HG03378 (cell line): ENCODE measurements at regions not wholly inside any gene's neighbourhood (a gene's known extent, or its start where the extent isn't known, plus 50 kb on each side); places are given as distances from the start of the nearest gene placed in this dataset.

Source experiments
- ATAC-seq: cut with Tn5 transposase; IDR thresholded peaks from one replicate; pipeline ENCODE4 v1.9.1; 2021; ENCODE audit warnings: mild to moderate bottlenecking, moderate library complexity; ENCODE audit not compliant: unreplicated experiment

DNA sequence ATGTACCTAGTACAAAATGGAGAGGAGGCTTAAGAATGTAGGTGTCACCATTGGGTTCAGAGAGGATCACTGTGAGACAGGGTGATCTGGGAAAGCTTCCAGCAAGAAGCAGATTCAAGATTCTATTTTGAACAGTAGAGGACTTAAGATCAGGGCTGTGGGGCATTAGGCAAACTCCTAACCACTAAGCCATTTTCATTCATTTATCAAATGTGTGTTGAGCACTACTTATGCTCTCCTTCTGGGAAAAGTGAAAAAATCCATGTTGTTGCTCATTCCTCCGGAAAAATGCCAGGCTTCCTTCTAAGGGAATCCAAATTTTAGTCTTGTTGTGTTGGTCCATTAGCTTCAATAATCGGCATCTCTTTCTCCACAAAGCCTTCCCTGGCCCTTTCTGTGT lies 163.4 kb downstream of the NUAK1 start:
- no peak for ATAC-seq

DNA sequence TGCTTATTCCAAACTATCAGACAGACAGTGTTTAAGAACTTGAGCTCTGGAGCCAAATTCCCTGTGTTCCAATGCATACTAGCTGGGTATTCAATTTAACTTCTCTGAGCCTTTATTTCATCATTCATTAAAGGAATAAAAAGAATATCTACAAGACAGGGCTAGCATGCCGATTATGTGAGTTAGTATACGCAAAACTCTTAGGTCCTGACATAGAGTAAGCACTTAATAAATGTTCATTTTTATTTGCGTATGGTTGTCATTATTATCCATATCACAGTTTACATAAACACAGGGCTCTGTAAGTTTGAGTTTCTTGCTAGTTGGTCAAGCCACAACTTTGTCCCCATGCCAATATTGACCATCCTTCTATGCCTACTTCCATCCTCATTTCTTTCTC lies 161.5 kb downstream of the NUAK1 start:
- ATAC-seq: no peak

DNA sequence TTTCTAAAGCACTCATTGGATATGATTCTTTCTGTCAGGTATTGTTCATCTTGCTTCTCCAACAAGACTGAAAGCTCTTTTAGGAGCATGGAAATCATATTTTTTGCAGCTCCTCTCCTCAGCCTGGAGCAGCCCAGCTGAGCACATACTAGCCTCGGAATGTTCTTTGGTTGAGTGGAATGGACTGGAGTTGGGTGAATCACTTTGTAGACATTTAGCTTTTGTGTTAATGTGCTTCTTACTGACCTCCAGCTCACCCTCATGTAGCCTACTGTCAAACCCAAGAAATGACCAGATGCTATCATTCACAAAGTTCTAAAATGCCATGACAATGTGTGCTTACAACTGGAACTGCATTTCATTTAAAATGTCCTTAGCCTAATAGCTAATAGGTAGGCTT lies 161.1 kb downstream of the NUAK1 start:
- ATAC-seq: no peak

DNA sequence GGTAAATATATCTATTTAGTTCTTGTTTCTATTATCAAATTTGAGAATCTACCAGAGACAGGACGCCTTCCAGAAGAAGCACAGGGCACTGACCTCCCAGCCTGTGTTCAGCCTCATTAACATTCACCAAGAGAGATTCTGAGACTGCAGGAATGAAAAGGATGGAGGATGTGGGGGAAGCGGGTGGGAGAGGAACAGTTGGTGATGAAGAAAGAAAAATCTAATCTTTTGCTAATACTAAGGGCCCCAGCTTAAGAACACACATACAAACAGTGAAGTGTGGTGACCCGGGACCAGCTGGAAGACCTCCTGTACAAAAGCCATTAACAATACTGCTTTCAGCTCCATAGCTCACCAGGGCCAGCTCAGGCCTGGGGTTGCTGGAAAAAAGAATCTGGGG lies 160.5 kb downstream of the NUAK1 start:
- ATAC-seq: no peak

DNA sequence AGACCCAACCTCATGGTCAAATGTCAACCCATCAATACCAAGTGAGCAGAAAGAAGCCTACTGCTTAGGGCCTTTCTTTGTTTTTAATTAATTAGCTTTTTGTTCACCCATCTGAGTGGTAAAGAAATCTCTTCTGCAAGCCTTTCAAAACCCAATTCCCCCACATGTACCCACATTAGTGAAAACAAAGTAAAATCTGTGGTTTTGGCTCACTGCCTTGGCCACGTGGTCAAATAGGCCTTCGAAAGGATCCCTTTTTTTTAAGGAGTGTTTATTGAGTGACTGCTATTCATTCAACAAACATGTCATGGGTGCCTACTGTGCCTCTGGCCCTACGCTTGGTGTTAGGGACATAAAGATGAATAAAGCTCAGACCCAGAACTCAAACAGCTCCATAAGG lies 160.1 kb downstream of the NUAK1 start:
- no peak for ATAC-seq

DNA sequence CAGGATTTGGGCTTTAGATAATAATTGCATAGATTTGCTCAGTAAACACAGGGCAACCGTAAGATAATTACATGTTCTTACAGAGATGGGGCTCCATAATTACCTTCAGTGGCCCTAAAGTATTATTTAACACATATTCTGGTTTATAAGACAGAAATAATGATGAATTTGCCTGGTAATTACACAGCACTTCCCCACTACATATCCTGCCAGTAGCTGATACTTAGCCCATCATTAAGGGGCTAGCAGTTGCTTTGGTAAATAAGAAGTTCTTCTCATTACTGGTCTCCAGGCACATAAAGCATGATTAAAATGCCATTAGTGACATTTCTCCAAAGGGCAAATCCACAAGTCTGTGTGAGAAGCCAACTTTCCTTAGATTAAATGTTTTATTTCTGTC lies 158.7 kb downstream of the NUAK1 start:
- ATAC-seq: no peak

DNA sequence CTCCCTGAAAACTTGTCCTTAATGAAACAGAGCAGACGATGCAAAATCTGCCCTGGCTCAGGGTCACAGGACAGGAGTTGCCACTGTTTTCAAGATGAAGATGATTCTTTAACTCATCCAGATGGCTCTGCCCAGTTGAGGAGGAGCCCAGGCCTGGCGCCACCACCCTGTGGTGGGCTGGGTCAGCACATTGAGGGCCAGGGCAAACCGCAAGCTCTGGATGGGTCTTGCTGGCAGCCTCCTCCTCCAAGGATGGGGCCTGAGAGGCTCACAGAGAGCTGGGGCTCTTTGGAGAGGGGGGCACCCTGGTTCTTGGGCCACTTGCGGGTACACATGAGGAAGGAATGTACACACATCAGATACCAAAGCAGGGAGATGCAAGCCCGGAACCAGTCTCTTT lies 158.2 kb downstream of the NUAK1 start:
- no peak for ATAC-seq

DNA sequence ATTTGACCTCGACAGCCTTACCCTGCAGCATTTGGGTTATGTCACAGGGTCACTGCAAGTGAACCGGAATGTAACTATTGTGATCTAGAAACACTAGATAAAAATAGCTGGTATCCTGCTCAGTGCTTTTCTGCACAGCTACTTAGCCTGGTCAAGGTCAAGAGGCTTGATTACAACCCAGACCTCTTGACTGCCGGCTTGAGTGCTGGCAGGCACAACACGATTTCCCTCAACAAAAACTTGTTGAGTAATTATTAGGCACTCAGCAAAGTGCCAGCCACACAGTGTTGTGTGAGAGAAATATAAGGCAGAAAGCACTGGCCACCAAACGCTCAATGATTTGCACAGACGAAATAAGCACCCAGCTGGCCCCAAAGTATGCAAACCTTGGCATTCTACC lies 156.7 kb downstream of the NUAK1 start:
- ATAC-seq: no peak

DNA sequence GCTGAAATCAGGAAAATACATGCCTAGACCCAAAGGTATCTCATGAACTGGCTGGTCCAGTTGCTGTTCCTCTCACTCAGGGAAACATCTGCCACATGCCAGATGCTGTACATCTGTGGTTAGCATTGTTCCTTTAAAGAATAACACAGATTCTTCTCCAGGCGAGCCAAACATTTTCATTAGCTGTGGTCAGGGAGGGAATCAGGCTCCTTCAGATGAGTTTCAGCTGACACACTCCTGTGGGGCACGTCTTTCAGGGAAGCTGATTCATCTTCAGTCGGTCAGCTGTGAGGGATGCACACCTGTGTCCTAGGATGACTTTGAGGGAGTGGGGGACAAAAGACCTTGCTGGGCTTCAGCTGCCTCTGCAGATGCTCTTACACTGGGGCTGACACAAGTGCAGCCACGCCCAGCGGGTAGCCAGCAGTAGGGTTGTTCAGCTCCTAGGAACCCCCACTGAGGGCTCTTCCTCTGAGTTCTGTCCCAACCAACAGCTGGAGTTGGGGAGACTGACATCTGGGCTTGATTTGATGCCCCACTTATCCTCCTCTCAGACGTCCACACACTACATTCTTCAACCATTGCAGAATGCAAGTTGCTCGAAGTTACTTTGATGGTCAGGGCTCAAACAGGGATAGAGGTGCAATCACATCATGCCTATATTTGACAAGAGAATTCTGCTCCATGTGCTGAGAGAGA lies 155.0 kb downstream of the NUAK1 start:
- no peak for ATAC-seq

DNA sequence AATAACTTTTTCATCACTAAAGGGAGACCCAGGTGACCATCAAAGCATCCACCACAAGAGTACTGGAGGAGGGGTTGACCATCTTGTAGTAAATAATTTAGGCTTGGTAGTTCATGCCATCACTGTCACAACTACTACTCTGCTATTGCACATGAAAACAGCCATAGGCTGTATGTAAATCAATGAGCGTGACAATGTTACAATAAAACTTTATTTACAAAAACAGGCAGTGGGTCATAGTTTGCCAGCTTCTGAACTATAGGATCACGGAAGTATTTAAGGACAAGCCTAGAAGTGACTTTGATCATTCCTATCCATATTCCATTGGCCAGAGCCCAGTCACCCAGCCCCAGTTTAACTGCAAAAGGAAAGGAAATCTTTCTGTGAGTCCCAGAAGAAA lies 153.4 kb downstream of the NUAK1 start:
- no peak for ATAC-seq

DNA sequence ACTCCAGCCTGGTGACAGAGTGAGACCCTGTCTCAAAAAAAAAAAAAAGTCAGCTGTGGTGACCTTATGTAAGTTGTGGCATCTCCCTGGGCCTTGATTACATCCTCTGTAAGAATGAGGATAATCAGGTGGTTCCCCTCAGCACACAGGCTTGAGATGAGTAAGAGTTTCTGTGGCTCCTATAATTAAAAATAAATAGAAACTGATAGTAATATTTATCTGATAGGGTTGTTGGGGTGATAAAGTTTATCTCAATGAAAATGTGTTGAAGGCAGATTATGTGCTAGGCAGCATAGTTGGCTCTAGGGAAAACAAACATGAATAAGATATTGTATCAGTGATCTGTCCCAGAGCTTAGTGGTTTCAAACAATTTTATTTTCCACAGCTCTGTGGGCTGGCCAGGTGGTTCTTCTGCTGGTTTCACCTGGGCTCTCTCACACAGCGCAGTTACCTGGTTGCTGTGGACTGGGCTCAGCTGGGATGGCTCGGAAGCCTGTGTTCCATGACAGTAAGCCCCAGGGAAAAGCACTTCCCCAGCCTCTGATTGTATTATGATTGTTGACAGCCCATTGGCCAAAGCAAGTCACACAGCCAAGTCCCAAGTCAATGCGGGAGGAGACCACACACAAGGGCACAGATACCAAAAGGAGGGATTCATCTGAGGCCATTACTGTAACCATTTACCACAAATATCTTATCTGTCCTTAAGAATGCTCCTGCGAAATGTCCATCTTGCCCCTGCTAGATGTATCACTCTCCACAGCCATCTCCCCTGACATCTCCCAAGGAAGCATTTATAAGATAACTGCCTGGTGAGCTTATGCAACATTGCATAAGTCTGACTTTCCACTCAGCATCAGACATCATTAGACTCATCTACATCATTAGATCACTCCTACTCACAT lies 151.7 kb downstream of the NUAK1 start:
- no peak for ATAC-seq

DNA sequence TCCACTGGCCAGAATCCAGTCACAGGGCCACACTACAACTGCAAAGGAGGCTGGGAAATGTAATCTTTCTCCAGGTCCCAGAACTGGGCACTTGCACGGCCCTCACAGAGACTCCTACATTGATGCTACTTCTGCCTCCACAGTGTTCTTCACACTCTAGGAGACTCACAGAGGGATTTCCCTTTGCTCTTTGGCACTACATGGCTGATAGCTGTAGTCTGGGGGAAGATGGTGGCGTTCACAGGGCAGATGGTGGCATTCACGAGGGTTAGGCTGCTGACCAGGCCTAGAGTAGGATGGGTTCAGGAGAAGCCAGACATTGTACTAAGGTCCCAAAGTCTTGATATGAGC lies 151.1 kb downstream of the NUAK1 start:
- ATAC-seq: no peak

DNA sequence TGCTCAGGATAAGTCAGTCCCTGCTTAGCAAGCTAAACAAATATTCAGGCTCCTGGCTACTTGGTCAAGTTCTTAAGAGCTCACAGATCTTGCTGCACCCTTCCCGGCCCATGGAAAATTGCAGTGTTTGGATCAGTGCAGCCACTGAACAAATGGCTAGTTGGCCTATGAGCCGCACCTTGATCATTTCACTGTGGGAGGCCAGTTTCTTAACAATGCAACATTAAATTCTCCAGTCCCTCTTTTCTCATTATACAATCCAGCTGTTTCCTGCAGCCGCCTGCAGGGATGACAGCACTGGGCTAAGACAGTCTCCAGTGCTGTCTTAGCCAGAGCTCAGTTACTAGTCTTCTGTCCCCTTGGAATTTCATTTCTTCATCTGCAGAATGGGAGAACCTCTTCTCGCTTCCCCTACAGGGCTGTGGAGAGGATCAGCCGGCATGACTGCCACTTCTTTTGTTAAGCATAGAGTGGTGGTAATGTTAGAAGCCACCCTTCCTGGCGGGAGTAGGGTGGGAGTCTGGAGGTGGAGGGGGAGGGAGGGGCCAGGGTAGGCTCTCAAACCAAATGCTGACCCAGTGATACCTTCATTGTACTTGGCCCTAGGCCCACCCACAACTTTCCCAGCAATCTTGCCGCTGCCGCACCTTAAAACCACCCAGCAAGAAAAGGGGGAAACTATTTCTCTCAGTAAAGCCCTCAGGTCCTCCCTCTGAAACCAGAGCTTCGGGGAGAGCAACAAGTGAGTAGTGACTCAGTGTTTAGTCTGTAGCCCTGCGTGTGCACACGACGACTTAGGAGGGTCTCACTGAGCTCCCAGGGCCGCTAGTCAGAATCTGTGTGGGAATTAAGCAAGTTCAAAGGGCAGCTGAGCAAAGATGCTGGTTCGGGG lies 145.7 kb downstream of the NUAK1 start:
- ATAC-seq: no peak

DNA sequence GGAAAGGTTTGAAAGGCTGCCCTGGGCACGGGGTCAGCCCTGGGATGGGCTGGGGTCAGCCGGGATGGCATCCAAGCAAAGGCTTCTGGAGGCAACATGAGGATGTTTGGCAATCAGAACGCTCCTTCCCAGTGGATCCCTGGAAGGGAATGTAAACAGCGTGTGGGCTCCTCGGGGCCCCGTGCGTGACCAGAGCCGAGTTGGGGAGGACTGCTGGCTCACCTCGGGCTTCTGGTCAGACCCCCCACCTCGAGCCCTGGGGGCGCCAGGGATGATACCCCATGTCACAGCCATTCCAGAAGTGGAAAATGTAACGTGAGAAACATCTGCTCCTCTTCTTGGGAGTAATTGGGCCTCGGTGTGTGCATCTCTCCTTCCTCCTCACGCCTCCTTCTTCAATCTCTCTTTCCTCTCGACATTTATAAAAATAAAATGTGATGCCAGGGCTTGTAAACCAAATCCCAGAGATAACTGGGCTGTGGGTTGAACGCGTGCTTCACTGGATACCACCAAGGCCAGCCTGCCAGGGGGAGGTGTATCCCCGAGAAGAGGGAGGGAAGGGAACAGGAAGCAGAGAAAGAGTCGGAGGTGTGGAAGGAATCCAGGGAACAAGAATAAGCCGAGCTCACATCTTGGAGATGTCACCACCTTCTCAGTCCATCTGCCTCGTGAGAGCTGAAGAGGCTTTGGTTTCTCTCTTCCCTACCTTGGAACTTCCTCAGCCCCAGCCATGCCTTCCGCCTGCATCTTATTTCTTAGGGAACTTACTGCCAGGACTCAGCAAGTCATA lies 144.8 kb downstream of the NUAK1 start:
- ATAC-seq: no peak

DNA sequence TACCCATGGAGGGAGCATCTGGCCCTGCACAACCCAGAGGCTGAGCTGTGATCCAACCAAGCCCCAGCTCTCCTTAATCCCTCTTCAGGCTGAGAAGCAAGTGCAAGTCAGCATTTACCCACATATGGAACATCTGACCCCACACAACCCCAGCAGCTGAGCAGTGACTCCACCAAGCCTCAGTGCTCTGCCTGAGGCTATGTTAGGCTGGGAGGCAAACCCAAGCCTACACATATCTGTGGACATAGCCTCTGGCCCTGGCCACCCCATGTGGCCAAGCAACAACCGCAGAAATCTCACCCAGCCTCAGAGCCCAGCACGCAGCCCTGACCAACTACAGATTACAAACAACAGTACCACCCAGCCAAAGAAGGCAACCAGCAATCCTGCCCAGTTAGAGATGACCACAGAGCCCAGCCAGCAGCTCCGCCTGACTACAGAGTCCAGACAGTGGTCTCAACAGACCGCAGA lies 142.8 kb downstream of the NUAK1 start:
- no peak for ATAC-seq

DNA sequence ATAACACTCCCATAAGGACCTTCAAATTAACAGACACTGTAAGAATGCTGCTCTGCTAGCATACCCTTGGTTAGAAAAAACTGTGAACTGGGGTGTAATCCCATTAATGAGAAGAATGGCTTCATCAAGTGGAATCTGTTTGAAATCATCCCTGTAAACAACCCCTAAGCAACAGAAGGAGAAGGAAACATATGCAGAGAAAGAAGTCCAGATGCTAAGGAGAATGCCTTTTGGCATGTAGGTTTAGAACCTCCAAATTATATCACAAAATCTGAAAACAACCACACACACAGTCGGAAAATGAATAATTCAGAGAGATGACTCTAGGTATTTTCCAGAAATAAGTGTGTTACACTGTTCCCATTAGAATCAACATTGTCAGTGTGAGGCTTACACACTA lies 140.2 kb downstream of the NUAK1 start:
- no peak for ATAC-seq

DNA sequence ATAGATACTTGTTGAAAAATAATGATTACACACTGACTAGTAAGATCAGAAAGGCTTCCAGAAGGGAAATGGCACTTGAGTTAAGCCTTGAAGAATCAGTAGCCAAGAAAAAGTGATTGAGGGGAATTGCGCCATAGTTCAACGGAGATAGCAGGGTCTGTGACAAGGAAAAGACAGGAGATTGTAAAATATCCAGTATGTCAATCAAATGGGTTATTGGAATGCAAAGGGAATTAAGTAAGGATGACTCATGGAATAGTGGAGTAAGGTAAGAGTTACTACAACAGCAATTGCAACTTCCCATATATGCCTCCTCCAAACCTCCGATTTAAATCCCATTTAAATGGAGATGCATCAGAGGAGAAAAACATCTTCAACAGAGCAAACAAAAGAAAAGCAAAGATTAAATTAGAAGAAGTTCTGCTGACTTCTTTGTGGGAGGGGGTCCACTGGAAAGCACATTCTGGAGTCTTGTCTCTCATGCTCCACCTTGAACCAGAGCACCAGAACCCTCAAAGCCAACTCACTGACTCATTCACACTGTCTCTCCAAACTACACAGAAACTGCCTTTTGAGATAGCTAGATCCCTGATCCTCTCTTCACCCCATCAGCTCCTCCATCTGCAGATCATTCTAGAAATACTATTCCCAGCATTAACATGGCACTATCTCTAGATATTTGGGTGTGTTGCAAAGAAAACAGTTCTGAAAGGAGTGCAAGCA lies 138.2 kb downstream of the NUAK1 start:
- no peak for ATAC-seq

DNA sequence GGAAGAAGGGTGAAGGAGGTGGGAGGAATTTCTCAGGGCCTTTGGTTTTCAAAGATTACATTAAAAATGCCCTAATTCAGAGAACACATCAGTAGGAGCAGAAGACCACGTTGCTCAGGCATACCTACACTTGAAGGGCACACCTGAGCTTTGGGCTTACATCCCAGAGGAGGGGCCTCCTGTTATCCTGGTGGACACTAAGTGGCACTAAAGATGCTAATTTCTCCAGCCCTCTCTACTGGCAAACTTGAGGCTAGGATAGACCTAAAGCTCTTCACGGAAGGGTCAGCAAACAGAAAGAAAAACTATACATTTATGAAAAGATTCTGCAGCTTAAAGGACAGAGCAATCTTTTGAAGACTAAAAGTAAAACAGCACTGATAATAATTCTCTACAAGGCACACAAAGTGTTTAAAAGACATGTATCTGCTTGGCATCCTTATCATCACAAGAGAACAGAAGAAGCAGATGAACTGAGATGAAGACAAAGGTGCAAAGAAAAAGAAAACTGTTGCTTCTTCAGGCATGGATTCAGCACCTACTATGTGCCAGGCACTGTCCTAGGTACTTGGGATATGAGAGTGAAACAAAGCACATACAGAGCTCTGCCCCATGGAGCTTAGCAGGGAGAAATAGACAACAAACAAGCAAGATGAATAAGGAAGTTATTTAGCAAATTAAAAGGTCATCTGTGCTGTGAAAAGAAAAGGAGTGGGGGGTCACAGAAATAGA lies 137.5 kb downstream of the NUAK1 start:
- no peak for ATAC-seq

DNA sequence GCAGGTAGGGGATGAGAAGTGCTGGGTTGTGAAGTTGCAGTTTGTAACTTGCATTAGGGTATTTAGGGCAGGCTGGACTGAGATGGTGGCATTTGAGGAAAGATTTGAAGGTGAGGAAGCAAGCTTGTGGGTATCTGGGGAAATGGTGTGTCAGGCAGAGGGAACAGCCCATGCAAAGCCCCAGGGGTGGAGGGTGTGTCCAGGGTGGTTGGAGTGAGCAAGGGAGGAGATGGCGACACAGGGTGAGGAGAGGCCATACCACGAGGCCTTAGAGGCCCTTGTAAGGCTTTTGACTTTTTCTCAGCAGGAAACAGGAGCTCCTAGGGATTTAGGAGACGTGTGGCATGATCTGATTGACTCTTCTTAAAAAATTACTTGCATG lies 136.9 kb downstream of the NUAK1 start:
- no peak for ATAC-seq
